Aorta (tissue), 5 donors: ENCODE measurements at regions not wholly inside any gene's neighbourhood (a gene's known extent, or its start where the extent isn't known, plus 50 kb on each side); places are given as distances from the start of the nearest gene placed in this dataset.
"Not testable (repeated sequence)": the region's sequence is repeated elsewhere in the genome, so short reads cannot be mapped to it uniquely, and the experiment has no call there.

Experiments used
- ATAC-seq: fragments of 200-7000 bp; cut with Tn5 transposase; one replicate; pipeline ENCODE4 v1.9.1; 2022; ENCODE audit warnings: moderate library complexity; ENCODE audit not compliant: low FRiP score
- DNase-seq, 2 donors: peaks; one replicate each; pipeline ENCODE4 v3.0.0-alpha.2; 2020
- H3K27ac ChIP-seq, 2 donors: one replicate each; pipeline ENCODE4 v1.5.1; 2013; ENCODE audit warnings: low read length in 2 of 2, mild to moderate bottlenecking in 2 of 2, moderate library complexity in 2 of 2, control low read depth in 1 of 2, inconsistent platforms in 1 of 2, low read depth in 1 of 2
- H3K27me3 ChIP-seq, 2 donors: one replicate each; pipeline ENCODE4 v1.6.1; 2013; ENCODE audit warnings: control low read depth in 1 of 2, low read length in 1 of 2, mild to moderate bottlenecking in 1 of 2, moderate library complexity in 1 of 2; ENCODE audit not compliant: insufficient read depth in 2 of 2, control insufficient read depth in 1 of 2
- H3K36me3 ChIP-seq, 2 donors: one replicate each; pipeline ENCODE4 v1.6.1; 2013; ENCODE audit warnings: control low read depth in 1 of 2, low read length in 1 of 2, mild to moderate bottlenecking in 1 of 2; ENCODE audit not compliant: insufficient read depth in 2 of 2, control insufficient read depth in 1 of 2
- H3K4me1 ChIP-seq, 2 donors: one replicate each; pipeline ENCODE4 v1.6.1; 2013; ENCODE audit warnings: low read length in 2 of 2, control low read depth in 1 of 2, mild to moderate bottlenecking in 1 of 2, moderate library complexity in 1 of 2; ENCODE audit not compliant: insufficient read depth in 2 of 2, control insufficient read depth in 1 of 2
- H3K4me3 ChIP-seq, 2 donors: one replicate each; pipeline ENCODE4 v1.5.1; 2013; ENCODE audit warnings: low read length in 2 of 2, control low read depth in 1 of 2, mild to moderate bottlenecking in 1 of 2
- H3K9me3 ChIP-seq: one replicate; pipeline ENCODE4 v1.6.1; 2013; ENCODE audit warnings: mild to moderate bottlenecking, low read length; ENCODE audit not compliant: control insufficient read depth
- WGBS, 2 donors: extraction: QIAGEN DNeasy Blood & Tissue Kit; methylation state at CpG; one replicate each; pipeline ENCODE4 v1.1.7; 2013; 5-methylcytosine and 5-hydroxymethylcytosine counted together
- intact Hi-C, 2 donors: fragments of 100-400 bp; cut with DNase I; formaldehyde crosslinking; loops; one replicate each; pipeline versions ENCODE4 v1.14.2 to v1.15.0; 2022
- donor health status: healthy with polysubstance abuse.
- donor health status: Bipolar disorder and iron deficiency.
- donor health status: DM: no; HTN: no; CAD: no.
- donor health status: DM: no; HTN: no; CAD: no.
- donor health status: DM: yes; HTN: yes; CAD: no.

DNA sequence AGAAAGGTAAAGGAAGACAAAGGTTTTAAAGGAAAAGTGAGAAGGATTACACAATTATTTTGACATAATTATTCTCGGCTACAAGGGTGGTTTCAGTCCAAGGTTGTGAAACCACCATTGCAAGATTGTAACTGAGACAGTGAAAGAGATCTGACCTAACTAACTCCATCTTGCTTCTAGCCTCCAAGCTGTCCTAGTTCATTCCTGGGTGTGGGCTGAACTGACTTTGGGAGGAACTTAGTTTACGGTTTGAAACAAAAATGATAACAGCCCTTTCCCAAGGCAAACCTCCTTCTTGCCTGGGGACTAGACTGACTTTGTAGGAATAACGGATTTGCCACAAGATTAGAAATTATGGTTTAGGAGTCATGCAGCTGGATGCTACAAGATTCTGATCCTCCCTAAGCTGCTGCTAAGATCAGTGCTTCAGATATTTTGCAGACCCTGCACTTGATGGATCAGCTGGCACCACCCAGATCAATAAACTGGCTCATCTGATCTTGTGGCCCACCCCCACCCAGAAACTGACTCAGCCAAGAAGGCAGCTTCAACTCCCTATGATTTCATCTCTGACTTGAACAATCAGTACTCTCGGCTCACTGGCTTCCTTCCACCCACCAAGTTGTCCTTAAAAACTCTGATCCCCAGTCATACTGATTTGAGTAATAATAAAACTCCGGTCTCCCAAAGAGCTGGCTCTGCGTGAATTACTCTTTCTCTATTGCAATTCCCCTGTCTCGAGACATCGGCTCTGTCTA is 57.7 kb upstream of the AADACL2 start:
- no peak overlapping the region for H3K27ac ChIP-seq
- DNase-seq (no peak), ATAC-seq (no peak)
- H3K27me3 ChIP-seq, result no peaks in the 10 kb centered on the region
- H3K4me1 ChIP-seq, result no peaks in the 10 kb centered on the region
- no peaks in the 10 kb centered on the region for H3K9me3 ChIP-seq
- no peaks in the 10 kb centered on the region for H3K36me3 ChIP-seq
- H3K4me3 ChIP-seq, result no peak overlapping the region
- 79 to 83% methylated on average over 8 of the region's 8 CpGs for WGBS, 2 donors
- intact Hi-C loops, result no loop called here

DNA sequence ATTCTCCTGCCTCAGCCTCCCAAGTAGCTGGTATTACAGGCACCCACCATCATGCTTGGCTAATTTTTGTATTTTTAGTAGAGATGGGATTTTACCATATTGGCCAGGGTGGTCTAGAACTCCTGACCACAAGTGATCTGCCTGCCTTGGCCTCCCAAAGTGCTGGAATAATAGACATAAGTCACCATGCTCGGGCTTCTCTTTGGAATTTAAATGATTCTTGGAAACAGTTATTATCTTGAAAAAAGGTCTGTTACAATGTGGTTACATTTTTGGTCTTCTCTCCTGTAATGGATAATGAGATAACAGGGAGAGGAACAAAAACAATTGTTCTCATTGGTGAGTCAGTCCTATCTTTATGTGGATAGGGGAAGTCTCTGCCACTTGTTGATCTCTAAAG is 59.8 kb upstream of the AADACL2 start:
- intact Hi-C loops, result no loop called here
- H3K9me3 ChIP-seq, result peaks cover 6% of the 10 kb centered on the region
- no peak overlapping the region for H3K27ac ChIP-seq
- H3K4me3 ChIP-seq, result no peak overlapping the region
- no peaks in the 10 kb centered on the region for H3K27me3 ChIP-seq
- H3K36me3 ChIP-seq, result no peaks in the 10 kb centered on the region
- no peaks in the 10 kb centered on the region for H3K4me1 ChIP-seq
- no peak for DNase-seq
- ATAC-seq, result no peak
- 44 to 50% methylated on average over 1 of the region's 1 CpG for WGBS, 2 donors

DNA sequence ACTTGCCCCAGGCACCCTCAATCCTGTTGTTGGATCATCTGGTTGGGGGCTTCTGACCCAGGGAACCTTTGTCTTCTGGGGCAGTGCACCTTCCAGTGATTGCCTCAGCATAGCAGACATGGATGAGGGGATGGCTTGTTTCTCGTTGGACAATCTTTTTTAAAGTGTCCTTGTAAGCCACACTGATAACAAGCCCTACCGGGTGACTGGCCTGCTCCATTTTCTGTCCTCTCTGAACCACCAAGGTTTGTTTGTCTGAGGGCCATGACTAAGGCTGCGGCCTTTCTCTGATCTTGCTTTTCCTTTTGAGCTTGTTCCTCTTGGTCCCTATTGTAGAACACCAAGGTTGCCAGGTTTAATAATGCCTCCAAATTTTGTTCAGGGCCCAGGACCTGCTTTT is 66.0 kb upstream of the AADACL2 start:
- WGBS, 2 donors, result 81 to 93% methylated on average over 3 of the region's 3 CpGs
- H3K9me3 ChIP-seq, H3K27ac ChIP-seq, H3K4me1 ChIP-seq, H3K4me3 ChIP-seq, H3K27me3 ChIP-seq, H3K36me3 ChIP-seq, ATAC-seq, DNase-seq: not testable (repeated sequence)
- intact Hi-C loops, result loop anchor here in 1 of 2 donors (10.0 kb wide), 1 partner anchor 223 kb away; no protein-coding TSS in a partner anchor

DNA sequence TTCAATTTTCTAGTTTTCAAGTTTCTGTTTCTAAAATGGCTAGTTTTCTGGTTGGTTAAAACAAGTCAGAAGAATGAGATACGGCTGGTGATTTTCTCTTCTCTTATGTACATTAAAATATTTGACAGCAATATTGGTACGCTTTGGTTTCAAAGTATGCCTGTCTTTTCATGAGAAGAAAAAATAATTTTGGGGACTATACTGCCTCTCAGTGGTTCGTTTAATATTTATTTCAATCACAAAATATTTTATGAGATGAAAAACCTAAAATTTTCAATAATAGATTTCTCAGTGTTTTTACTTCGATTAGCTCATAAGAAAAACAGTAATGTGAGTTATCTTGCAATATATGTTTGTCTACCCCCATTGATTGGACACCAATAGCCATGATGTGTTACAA is 72.8 kb upstream of the AADACL2 start:
- Histone ChIP-seq H3K4me1 (no peaks in the 10 kb centered on the region), H3K27ac (no peak overlapping the region), H3K4me3 (no peak overlapping the region), H3K9me3 (no peaks in the 10 kb centered on the region), H3K36me3 (no peaks in the 10 kb centered on the region), H3K27me3 (no peaks in the 10 kb centered on the region)
- DNase-seq, result no peak
- WGBS, 2 donors, result 35 to 38% methylated on average over 4 of the region's 4 CpGs
- ATAC-seq, result no peak
- intact Hi-C loops, result loop anchor here (5.0 to 10.0 kb wide), 2 partner anchors 216 to 219 kb away; no protein-coding TSS in a partner anchor

DNA sequence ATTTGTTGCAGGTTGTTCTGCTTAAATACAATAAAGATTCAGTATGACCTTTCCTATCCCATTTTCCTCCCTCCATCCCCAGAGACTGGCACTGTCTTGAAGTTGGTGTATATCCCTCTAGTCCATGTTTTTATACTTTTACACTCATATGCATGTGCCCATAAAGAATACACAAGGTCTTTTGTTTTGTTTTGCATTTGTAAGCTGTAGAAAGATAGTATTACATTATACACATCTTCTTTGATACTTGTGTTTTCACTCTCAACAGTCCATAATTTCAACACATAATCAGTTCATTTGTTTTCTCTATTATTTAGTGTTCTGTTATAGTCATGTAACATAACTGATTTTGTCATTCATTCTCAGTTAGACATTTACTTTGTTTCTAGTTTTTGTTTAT is 88.7 kb upstream of the AADACL2 start:
- Histone ChIP-seq H3K9me3 (no peaks in the 10 kb centered on the region), H3K27me3 (no peaks in the 10 kb centered on the region), H3K4me1 (no peaks in the 10 kb centered on the region), H3K27ac (no peak overlapping the region), H3K4me3 (no peak overlapping the region), H3K36me3 (no peaks in the 10 kb centered on the region)
- no peak for DNase-seq
- intact Hi-C loops, result no loop called here
- no peak for ATAC-seq

DNA sequence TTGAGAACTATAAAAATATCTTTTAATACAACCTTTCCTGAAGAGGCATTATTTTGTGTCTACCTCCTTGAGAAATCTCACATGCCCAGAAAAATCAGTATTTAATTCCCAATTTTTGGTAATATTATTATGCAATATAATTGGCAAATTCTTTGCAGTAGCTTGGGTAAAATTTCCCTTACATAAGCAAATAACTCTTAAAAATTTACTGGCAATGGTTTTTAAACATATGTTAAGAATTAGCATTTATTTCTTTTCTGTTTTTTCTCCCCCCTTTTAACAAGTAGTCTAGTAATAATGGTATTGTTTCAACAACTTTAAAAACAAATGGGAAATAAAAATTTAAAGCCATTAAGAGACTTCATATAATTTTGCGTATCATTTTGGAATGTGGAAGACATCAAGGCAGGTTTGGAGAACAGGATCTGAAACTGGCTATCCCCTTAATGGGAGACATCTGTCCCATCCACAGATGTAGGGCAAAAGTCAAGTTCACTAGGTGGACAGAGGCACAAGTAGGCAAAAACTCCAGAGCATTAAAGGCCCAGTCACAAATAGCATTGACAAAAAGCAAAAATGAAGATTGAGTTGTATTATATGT is 89.6 kb upstream of the AADACL2 start:
- DNase-seq (no peak), ATAC-seq (no peak)
- H3K4me1 ChIP-seq, result no peaks in the 10 kb centered on the region
- intact Hi-C loops, result no loop called here
- WGBS, 2 donors, result 93 to 99% methylated on average over 1 of the region's 1 CpG
- H3K36me3 ChIP-seq, result no peaks in the 10 kb centered on the region
- H3K27ac ChIP-seq, result no peak overlapping the region
- H3K4me3 ChIP-seq, result no peak overlapping the region
- no peaks in the 10 kb centered on the region for H3K9me3 ChIP-seq
- H3K27me3 ChIP-seq, result no peaks in the 10 kb centered on the region

DNA sequence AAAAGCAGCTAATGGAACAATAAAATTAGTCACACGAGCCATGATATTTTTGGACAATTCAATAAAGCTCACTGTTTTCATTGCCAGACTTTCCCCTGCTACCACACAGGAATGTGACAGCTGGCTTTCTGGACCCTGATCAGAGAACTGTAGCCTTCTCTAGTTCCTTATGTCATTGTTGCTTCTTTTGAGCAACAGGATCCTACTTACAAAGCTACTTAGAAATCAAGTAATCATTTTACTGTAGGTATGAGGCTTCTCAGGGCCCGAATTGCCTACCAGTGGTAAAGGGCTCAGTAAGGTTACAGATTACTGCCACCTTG is 94.3 kb upstream of the AADACL2 start:
- Histone ChIP-seq H3K27ac (no peak overlapping the region), H3K27me3 (no peaks in the 10 kb centered on the region), H3K36me3 (no peaks in the 10 kb centered on the region), H3K4me3 (no peak overlapping the region), H3K9me3 (no peaks in the 10 kb centered on the region), H3K4me1 (no peaks in the 10 kb centered on the region)
- 40 to 46% methylated on average over 2 of the region's 2 CpGs for WGBS, 2 donors
- DNase-seq (no peak), ATAC-seq (no peak)
- intact Hi-C loops, result no loop called here

DNA sequence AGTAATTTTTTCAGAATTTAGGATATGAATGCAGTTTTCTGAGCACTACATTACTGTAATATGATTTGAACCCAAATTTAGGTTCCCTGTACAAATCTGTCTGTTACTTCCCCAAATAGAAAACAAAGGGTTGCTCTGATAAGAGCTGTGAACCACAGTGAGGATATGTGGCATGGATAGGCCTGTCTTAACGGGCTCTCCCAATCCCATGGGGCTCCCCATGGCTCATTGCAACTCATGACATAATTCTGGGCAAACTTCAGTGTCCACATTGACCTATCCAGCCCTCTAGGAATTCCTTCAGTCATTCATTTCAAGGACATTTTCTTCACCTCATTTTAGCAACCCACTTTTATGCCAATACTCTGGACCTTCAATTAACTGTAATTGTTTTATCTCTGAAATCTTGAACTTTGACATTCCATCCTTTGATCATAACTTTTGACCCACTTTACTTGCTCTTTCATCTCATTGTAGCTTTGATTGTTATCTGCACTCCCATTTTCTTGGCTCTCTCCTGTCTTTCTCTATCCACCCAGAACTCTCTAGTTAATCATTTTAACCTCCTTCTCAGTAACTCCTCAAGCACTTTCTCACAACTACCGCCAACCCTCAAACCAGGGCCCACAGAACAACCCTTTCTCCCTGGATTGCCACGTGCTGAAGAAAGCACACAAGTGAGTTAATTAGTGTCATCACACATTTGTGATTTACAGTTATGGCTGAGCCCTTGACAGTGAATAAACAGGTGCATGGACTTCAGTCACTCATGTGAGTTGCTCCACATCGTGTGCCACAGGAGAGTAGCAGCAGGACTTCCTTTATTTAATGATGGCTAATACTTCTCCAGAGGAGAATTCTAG is 94.9 kb upstream of the AADACL2 start:
- H3K4me3 ChIP-seq, result no peak overlapping the region
- H3K36me3 ChIP-seq, result no peaks in the 10 kb centered on the region
- no peaks in the 10 kb centered on the region for H3K4me1 ChIP-seq
- no peak for DNase-seq
- no peaks in the 10 kb centered on the region for H3K9me3 ChIP-seq
- peak; percentile 36 for ATAC-seq
- no peak overlapping the region for H3K27ac ChIP-seq
- no peaks in the 10 kb centered on the region for H3K27me3 ChIP-seq
- 44 to 58% methylated on average over 4 of the region's 4 CpGs for WGBS, 2 donors
- intact Hi-C loops, result no loop called here
